ENCODE measurements at regions not wholly inside any gene's neighbourhood (a gene's known extent, or its start where the extent isn't known, plus 50 kb on each side); places are given as distances from the start of the nearest gene placed in this dataset.

DNA sequence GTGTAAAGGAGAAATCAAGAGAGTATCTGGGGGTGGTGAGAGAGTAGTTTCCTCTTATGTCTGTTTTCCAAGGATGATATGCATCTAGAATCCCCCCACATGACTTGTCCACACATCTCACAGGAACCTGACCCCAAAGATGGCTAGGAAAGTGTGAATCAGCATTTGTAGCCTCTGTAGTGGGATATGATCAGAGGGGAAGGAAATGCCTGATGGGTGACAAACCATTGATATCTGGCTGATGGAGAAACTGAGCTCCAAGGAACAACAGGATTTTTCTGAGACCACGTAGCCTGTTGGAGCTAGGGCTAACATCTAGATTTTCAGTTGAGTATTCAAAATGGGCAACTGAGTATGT lies 369.4 kb downstream of the DDX10 start:
- no peaks in the 10 kb centered on the region for H3K27me3 Mint-ChIP-seq (ENCODE audit: low read depth)
- peaks cover 3% of the 10 kb centered on the region for H3K9me3 Mint-ChIP-seq (ENCODE audit: low read depth)
- DNase-seq (ENCODE audit: low spot score) = no peak
- H3K4me1 Mint-ChIP-seq (ENCODE audit: low read depth) = peaks cover 19% of the 10 kb centered on the region
- H3K4me3 Mint-ChIP-seq (ENCODE audit: unreplicated experiment) = no peak overlapping the region
- TF ChIP-seq, protein P1, sequence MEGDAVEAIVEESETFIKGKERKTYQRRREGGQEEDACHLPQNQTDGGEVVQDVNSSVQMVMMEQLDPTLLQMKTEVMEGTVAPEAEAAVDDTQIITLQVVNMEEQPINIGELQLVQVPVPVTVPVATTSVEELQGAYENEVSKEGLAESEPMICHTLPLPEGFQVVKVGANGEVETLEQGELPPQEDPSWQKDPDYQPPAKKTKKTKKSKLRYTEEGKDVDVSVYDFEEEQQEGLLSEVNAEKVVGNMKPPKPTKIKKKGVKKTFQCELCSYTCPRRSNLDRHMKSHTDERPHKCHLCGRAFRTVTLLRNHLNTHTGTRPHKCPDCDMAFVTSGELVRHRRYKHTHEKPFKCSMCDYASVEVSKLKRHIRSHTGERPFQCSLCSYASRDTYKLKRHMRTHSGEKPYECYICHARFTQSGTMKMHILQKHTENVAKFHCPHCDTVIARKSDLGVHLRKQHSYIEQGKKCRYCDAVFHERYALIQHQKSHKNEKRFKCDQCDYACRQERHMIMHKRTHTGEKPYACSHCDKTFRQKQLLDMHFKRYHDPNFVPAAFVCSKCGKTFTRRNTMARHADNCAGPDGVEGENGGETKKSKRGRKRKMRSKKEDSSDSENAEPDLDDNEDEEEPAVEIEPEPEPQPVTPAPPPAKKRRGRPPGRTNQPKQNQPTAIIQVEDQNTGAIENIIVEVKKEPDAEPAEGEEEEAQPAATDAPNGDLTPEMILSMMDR (IDR thresholded peaks at IDR 0.05) = no peak
- H3K27ac Mint-ChIP-seq (ENCODE audit: unreplicated experiment) = no peak overlapping the region
- no peaks in the 10 kb centered on the region for H3K36me3 Mint-ChIP-seq (ENCODE audit: low read depth)

DNA sequence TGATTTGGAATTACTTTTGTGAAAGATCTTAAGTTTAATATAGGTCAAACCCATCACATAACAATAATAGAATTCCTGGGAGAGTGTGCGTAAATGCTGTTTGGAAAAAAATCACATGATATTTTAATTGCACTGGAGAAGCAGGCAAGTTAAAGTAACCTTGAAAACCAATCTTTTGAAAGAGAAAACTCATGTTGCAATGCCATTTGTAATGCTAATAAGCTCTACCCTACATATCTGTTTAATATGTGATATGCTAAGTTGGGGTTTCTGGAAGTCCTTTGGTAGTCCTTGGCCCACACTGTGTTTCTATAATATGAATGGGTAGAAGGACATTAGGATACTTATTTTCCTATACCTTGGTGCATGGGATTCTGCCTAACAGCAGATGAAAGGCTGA lies 370.4 kb downstream of the DDX10 start:
- Mint-ChIP-seq H3K36me3 (ENCODE audit: low read depth) (no peaks in the 10 kb centered on the region), H3K4me3 (ENCODE audit: unreplicated experiment) (no peak overlapping the region), H3K27me3 (ENCODE audit: low read depth) (no peaks in the 10 kb centered on the region), H3K27ac (ENCODE audit: unreplicated experiment) (no peak overlapping the region), H3K4me1 (ENCODE audit: low read depth) (peaks cover 13% of the 10 kb centered on the region), H3K9me3 (ENCODE audit: low read depth) (peaks cover 3% of the 10 kb centered on the region)
- no peak for DNase-seq (ENCODE audit: low spot score)
- TF ChIP-seq, protein P1 (IDR thresholded peaks at IDR 0.05) = no peak

DNA sequence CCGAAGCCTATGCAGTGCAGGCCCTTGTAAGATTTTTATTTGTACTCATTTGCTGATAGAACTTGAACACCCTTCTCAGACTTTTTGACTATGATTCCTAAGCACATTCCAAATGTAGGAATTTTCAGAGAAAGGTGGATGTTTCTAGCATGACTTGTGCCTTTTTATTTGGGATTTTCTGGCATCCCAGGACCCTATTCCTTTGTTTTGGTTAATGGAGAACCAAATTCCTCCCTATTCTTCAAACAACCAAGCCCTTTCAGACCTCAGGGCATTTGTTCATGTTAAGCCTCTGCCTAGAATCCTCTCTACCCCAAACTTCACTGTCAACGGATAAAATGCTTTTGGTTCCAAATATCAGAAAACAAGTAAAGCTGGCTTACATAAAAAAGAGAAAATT lies 371.1 kb downstream of the DDX10 start:
- no peaks in the 10 kb centered on the region for H3K27me3 Mint-ChIP-seq (ENCODE audit: low read depth)
- H3K4me1 Mint-ChIP-seq (ENCODE audit: low read depth) = peaks cover 13% of the 10 kb centered on the region
- no peak for DNase-seq (ENCODE audit: low spot score)
- H3K4me3 Mint-ChIP-seq (ENCODE audit: unreplicated experiment) = no peak overlapping the region
- no peak overlapping the region for H3K27ac Mint-ChIP-seq (ENCODE audit: unreplicated experiment)
- H3K36me3 Mint-ChIP-seq (ENCODE audit: low read depth) = no peaks in the 10 kb centered on the region
- H3K9me3 Mint-ChIP-seq (ENCODE audit: low read depth) = peaks cover 3% of the 10 kb centered on the region
- TF ChIP-seq, protein P1 (IDR thresholded peaks at IDR 0.05) = no peak

DNA sequence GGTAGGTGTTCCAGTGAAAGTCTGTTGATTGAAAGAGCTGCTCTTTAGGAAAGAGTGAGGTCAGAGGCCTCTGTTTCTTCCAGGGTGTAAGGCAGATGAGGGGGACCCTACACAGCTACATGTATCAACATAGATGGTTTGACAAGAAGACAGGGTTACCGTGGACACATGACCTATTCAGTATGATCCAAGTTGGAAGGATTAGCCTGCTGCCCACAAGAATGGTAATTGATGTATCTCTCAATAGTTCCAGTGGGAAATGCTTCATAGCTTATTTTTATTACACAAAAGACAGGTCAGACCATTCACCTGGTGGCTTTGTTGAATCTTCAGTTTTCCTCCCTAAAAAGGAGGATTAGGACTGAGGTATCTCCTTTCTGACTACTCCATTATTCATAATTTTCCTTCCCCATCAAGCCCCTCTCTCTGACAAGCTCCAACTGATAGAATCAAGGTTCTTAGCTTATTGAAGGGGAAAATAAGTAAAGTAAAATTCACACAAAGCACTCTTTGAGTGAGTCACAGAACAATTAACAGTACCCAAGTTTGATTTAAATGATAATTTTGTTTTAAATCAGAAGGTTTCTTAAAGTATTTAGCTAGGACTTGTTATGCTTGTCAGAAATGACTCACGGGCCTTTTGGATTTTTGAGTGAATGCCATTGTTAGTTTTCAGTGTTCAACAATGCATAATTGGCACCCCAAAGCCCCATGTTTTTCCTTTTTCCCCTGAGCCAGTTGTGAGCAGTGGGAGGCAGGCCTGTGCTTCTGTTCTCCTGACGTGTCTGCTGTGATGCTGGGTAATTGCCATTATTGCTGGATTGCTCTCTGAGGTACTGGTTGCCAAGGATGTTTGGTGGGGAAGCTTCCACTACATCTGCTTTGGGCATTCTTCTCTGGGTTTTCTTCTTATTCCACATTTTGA lies 373.2 kb downstream of the DDX10 start:
- no peak for DNase-seq (ENCODE audit: low spot score)
- Mint-ChIP-seq H3K9me3 (ENCODE audit: low read depth) (peaks cover 3% of the 10 kb centered on the region), H3K27ac (ENCODE audit: unreplicated experiment) (no peak overlapping the region), H3K4me3 (ENCODE audit: unreplicated experiment) (no peak overlapping the region), H3K27me3 (ENCODE audit: low read depth) (no peaks in the 10 kb centered on the region), H3K4me1 (ENCODE audit: low read depth) (peaks cover 13% of the 10 kb centered on the region), H3K36me3 (ENCODE audit: low read depth) (no peaks in the 10 kb centered on the region)
- TF ChIP-seq, protein P1 (IDR thresholded peaks at IDR 0.05) = no peak

DNA sequence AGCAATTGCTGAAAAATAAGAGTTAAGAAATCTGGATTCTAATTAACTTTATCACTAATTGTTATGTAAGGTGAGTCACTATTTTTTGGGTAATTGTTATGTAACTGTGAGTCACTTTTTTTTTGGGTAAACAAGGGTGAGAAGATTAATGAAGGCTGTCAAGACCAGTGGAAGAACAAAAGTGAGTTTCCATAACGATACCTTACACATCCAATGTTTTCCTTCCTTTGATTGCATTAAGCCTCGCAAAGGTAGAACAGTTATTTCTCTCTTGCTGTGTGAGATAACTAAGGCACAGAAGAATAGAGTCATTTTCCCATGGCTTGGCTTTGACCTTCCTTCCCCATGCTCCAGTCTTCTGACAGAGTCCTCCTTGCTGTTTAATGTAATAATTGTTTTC lies 374.7 kb downstream of the DDX10 start:
- Mint-ChIP-seq H3K36me3 (ENCODE audit: low read depth) (no peaks in the 10 kb centered on the region), H3K4me3 (ENCODE audit: unreplicated experiment) (no peak overlapping the region), H3K27me3 (ENCODE audit: low read depth) (no peaks in the 10 kb centered on the region), H3K9me3 (ENCODE audit: low read depth) (peaks cover 3% of the 10 kb centered on the region), H3K27ac (ENCODE audit: unreplicated experiment) (no peak overlapping the region), H3K4me1 (ENCODE audit: low read depth) (peaks cover 10% of the 10 kb centered on the region)
- TF ChIP-seq, protein P1 (IDR thresholded peaks at IDR 0.05) = no peak
- DNase-seq (ENCODE audit: low spot score) = no peak
